ENCODE measurements at regions not wholly inside any gene's neighbourhood (a gene's known extent, or its start where the extent isn't known, plus 50 kb on each side); places are given as distances from the start of the nearest gene placed in this dataset.

GRCh38 chr4:133402616-133403015 lies 253.5 kb downstream of the PCDH10 start:
- Mint-ChIP-seq H3K27ac (no peak overlapping the region), H3K4me1 (ENCODE audit: low read depth) (no peaks in the 10 kb centered on the region), H3K4me3 (no peak overlapping the region), H3K36me3 (ENCODE audit: low read depth) (no peaks in the 10 kb centered on the region), H3K9me3 (peaks cover 10% of the 10 kb centered on the region), H3K27me3 (no peaks in the 10 kb centered on the region)

GRCh38 chr4:133394971-133395627 lies 246.0 kb downstream of the PCDH10 start:
- Mint-ChIP-seq H3K9me3 (no peaks in the 10 kb centered on the region), H3K4me3 (no peak overlapping the region), H3K36me3 (ENCODE audit: low read depth) (no peaks in the 10 kb centered on the region), H3K27ac (no peak overlapping the region), H3K27me3 (no peaks in the 10 kb centered on the region), H3K4me1 (ENCODE audit: low read depth) (no peaks in the 10 kb centered on the region)

- Mint-ChIP-seq H3K9me3 (peaks cover 4% of the 10 kb centered on the region), H3K36me3 (ENCODE audit: low read depth) (no peaks in the 10 kb centered on the region), H3K27ac (no peak overlapping the region), H3K27me3 (no peaks in the 10 kb centered on the region), H3K4me3 (no peak overlapping the region), H3K4me1 (ENCODE audit: low read depth) (no peaks in the 10 kb centered on the region)
Observed at GRCh38 chr4:133390198-133390855, 241.2 kb downstream of the PCDH10 start.

DNA sequence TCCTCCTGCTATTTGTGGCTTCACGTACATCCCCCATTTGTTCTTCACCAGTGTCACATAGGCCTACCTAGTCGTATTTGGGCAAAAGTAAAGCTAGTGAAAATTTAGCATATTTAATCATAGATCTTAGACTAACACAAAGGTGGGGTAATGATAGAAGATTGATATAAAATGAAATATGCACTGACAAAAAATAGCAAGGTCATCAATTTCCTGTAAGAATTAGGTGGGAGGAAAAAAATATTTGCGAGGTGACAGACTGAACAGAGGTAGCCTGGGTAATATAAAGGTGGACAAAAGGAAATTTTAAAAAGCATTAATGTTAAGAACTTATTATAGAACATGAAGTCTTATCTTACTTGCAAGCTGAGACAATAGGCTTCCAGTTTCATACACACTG lies 239.9 kb downstream of the PCDH10 start:
- Mint-ChIP-seq H3K4me3 (no peak overlapping the region), H3K4me1 (ENCODE audit: low read depth) (no peaks in the 10 kb centered on the region), H3K9me3 (peaks cover 4% of the 10 kb centered on the region), H3K36me3 (ENCODE audit: low read depth) (no peaks in the 10 kb centered on the region), H3K27me3 (no peaks in the 10 kb centered on the region), H3K27ac (no peak overlapping the region)

- Mint-ChIP-seq H3K36me3 (ENCODE audit: low read depth) (no peaks in the 10 kb centered on the region), H3K27me3 (no peaks in the 10 kb centered on the region), H3K4me3 (no peak overlapping the region), H3K4me1 (ENCODE audit: low read depth) (no peaks in the 10 kb centered on the region), H3K9me3 (peaks cover 4% of the 10 kb centered on the region), H3K27ac (no peak overlapping the region)
Observed at GRCh38 chr4:133385161-133385954, 236.3 kb downstream of the PCDH10 start.

- H3K36me3 Mint-ChIP-seq (ENCODE audit: low read depth), result no peaks in the 10 kb centered on the region
- no peaks in the 10 kb centered on the region for H3K4me1 Mint-ChIP-seq (ENCODE audit: low read depth)
- H3K27ac Mint-ChIP-seq, result no peak overlapping the region
- H3K9me3 Mint-ChIP-seq, result peaks cover 12% of the 10 kb centered on the region
- no peak overlapping the region for H3K4me3 Mint-ChIP-seq
- no peaks in the 10 kb centered on the region for H3K27me3 Mint-ChIP-seq
Observed at GRCh38 chr4:133379681-133380438, 230.8 kb downstream of the PCDH10 start.

DNA sequence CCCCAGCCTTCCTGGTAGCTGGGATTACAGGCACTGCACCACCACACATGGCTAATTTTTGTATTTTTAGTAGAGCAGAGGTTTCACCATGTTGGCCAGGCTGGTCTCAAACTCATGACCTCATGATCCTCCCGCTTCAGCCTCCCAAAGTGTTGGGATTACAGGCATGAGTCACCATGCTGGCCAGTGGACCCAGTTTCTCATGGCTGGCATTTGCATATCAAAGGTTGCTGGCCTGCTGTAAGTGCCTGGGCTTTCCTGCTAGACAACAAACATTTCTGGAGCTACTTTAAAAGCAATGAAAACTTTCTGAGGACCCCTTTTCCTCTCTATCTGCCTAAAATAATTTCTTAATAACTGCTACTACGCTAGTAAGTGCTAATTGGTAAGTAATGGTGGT lies 228.2 kb downstream of the PCDH10 start:
- Mint-ChIP-seq H3K4me3 (no peak overlapping the region), H3K27ac (no peak overlapping the region), H3K36me3 (ENCODE audit: low read depth) (no peaks in the 10 kb centered on the region), H3K4me1 (ENCODE audit: low read depth) (no peaks in the 10 kb centered on the region), H3K27me3 (no peaks in the 10 kb centered on the region), H3K9me3 (peaks cover 12% of the 10 kb centered on the region)

- Mint-ChIP-seq H3K4me1 (ENCODE audit: low read depth) (no peaks in the 10 kb centered on the region), H3K27me3 (no peaks in the 10 kb centered on the region), H3K27ac (no peak overlapping the region), H3K9me3 (peaks cover 6% of the 10 kb centered on the region), H3K36me3 (ENCODE audit: low read depth) (no peaks in the 10 kb centered on the region), H3K4me3 (no peak overlapping the region)
Observed at GRCh38 chr4:133372699-133373098, 223.6 kb downstream of the PCDH10 start.

DNA sequence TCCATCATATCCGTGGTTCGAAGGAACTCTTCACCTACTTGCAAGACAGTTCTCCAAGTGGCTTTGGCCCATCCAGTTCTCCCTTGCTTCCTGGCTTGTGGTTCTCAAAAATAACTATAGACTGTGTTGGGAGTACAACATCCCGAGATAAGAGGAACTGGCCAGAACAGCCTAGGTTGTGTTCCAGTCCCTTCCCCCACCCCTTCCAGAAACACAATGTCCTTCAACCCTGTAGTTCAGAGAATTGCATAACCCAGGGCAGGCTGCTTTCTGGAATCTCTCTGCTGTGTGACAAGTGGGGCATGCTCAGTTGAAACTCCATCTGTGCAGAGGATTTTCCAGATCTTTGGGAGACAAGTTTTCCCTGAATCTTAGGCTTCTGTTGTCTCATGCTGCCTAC lies 206.5 kb downstream of the PCDH10 start:
- H3K27ac Mint-ChIP-seq, result no peak overlapping the region
- H3K4me1 Mint-ChIP-seq (ENCODE audit: low read depth), result no peaks in the 10 kb centered on the region
- H3K9me3 Mint-ChIP-seq, result peaks cover 34% of the 10 kb centered on the region
- no peaks in the 10 kb centered on the region for H3K36me3 Mint-ChIP-seq (ENCODE audit: low read depth)
- H3K4me3 Mint-ChIP-seq, result no peak overlapping the region
- no peaks in the 10 kb centered on the region for H3K27me3 Mint-ChIP-seq

- Mint-ChIP-seq H3K27me3 (no peaks in the 10 kb centered on the region), H3K4me1 (ENCODE audit: low read depth) (no peaks in the 10 kb centered on the region)
Observed at GRCh38 chr4:133347409-133347808, 198.3 kb downstream of the PCDH10 start.

GRCh38 chr4:133324491-133324890 lies 175.4 kb downstream of the PCDH10 start:
- H3K27me3 Mint-ChIP-seq, result no peaks in the 10 kb centered on the region
- H3K4me3 Mint-ChIP-seq, result no peak overlapping the region
- H3K9me3 Mint-ChIP-seq, result peaks cover 4% of the 10 kb centered on the region
- no peak overlapping the region for H3K27ac Mint-ChIP-seq
- H3K4me1 Mint-ChIP-seq (ENCODE audit: low read depth), result no peaks in the 10 kb centered on the region
- no peaks in the 10 kb centered on the region for H3K36me3 Mint-ChIP-seq (ENCODE audit: low read depth)

More at GRCh38 chr4:133347409-133347808, 198.3 kb downstream of the PCDH10 start:
- H3K27ac Mint-ChIP-seq, result no peak overlapping the region
- no peaks in the 10 kb centered on the region for H3K36me3 Mint-ChIP-seq (ENCODE audit: low read depth)
- H3K4me3 Mint-ChIP-seq, result no peak overlapping the region
- H3K9me3 Mint-ChIP-seq, result peaks cover 14% of the 10 kb centered on the region

DNA sequence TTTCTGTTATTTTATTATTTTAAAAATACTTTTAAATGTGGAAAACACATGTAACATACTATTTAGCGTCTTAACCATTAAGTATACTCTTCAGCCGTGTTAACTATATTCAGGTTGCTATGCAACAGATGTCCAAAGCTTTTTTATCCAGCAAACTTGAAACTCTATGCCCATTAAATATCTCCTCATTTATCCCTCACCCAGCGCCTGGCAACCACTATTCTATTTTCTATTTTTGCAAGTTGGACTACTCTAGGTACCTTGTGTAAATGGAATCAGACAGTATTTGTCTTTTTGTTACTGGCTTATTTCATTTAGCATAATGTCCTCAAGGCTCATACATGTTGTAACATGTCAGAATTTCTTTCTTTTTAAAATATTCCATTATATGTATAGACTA lies 174.6 kb downstream of the PCDH10 start:
- Mint-ChIP-seq H3K36me3 (ENCODE audit: low read depth) (no peaks in the 10 kb centered on the region), H3K27me3 (no peaks in the 10 kb centered on the region), H3K27ac (no peak overlapping the region), H3K4me3 (no peak overlapping the region), H3K4me1 (ENCODE audit: low read depth) (no peaks in the 10 kb centered on the region), H3K9me3 (peaks cover 4% of the 10 kb centered on the region)

DNA sequence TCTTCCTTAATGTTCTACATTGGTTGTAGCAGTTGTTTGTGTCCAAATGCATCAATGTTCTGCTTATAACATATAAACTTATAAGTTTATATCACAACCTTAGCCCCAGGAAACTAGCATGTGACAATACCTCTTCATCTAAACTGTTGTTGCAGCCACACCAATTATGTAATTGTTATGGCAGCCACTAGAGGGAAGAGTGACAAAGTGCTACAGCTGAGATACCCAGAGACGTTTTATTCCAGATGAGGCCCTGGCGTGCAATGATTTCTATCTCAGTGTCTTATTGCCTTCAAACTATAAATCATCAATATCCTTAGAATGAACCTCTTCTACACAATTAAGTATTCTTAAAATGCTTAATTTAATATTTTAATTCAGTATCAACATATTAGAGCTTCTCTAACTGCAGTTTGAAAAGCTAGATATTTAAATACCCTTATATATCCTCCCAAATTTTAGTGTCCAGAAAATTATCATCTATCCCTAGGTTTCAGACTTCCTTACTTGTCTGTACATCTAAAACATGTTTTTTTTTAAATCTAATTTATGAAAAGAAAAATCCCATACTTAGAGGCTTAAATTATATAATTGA lies 171.6 kb downstream of the PCDH10 start:
- no peaks in the 10 kb centered on the region for H3K4me1 Mint-ChIP-seq (ENCODE audit: low read depth)
- no peak overlapping the region for H3K4me3 Mint-ChIP-seq
- no peaks in the 10 kb centered on the region for H3K27me3 Mint-ChIP-seq
- H3K27ac Mint-ChIP-seq, result no peak overlapping the region
- no peaks in the 10 kb centered on the region for H3K36me3 Mint-ChIP-seq (ENCODE audit: low read depth)
- peaks cover 4% of the 10 kb centered on the region for H3K9me3 Mint-ChIP-seq

DNA sequence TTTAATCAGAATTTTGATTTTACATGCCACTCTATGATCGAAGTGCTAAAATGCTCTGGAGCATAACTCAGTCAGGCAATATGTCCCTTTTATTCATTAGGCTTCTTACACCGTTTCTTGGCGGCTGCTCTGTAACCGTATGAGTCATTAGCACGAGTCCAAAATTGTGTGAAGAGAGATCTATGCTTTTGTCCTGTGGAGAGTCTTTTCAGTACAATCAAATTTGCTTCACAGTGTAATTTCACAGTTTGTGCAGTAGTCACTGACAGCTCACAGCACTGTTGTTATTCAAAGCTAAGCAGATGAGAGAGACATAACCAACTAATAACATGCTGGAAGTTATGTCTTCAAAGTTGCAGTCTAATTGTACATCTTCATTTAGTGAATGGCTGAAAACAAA lies 167.8 kb downstream of the PCDH10 start:
- peaks cover under 1% of the 10 kb centered on the region for H3K9me3 Mint-ChIP-seq
- H3K36me3 Mint-ChIP-seq (ENCODE audit: low read depth), result no peaks in the 10 kb centered on the region
- H3K4me3 Mint-ChIP-seq, result no peak overlapping the region
- no peaks in the 10 kb centered on the region for H3K4me1 Mint-ChIP-seq (ENCODE audit: low read depth)
- no peaks in the 10 kb centered on the region for H3K27me3 Mint-ChIP-seq
- no peak overlapping the region for H3K27ac Mint-ChIP-seq

Measured in stimulated activated naive CD8-positive, alpha-beta T cell treated with anti-CD3 and anti-CD28 coated beads, Interleukin-15, Interleukin-2, amounts not matched to agents 100 ng/mL and 50 ng/mL, for 24 hours (primary cell).